Brain pericyte (primary cell): ENCODE measurements at regions not wholly inside any gene's neighbourhood (a gene's known extent, or its start where the extent isn't known, plus 50 kb on each side); places are given as distances from the start of the nearest gene placed in this dataset.
"Not testable (repeated sequence)": the region's sequence is repeated elsewhere in the genome, so short reads cannot be mapped to it uniquely, and the experiment has no call there.

Experiments
- DNase-seq: peaks from one replicate; pipeline ENCODE4 v3.0.0-alpha.2; 2012; ENCODE audit warnings: low read depth, low spot score

GRCh38 chr1:192905049-192905448 lies 96.2 kb downstream of the RGS2 start:
- no peak for DNase-seq

- no peak for DNase-seq
Observed at GRCh38 chr1:192906334-192906733, 97.5 kb downstream of the RGS2 start.

- DNase-seq, result no peak
Observed at GRCh38 chr1:192907545-192908243, 98.9 kb downstream of the RGS2 start.

GRCh38 chr1:192911896-192912656 lies 103.2 kb downstream of the RGS2 start:
- DNase-seq, result not testable (repeated sequence)

GRCh38 chr1:192913683-192914082 lies 104.8 kb downstream of the RGS2 start:
- DNase-seq, result no peak

- DNase-seq, result no peak
Observed at GRCh38 chr1:192914092-192914491, 105.3 kb downstream of the RGS2 start.

- no peak for DNase-seq
Observed at GRCh38 chr1:192914696-192915095, 105.9 kb downstream of the RGS2 start.

GRCh38 chr1:192916021-192916420 lies 107.2 kb downstream of the RGS2 start:
- no peak for DNase-seq

- no peak for DNase-seq
Observed at GRCh38 chr1:192918259-192918658, 109.4 kb downstream of the RGS2 start.

GRCh38 chr1:192920412-192920811 lies 111.6 kb downstream of the RGS2 start:
- no peak for DNase-seq

GRCh38 chr1:192925609-192926008 lies 116.8 kb downstream of the RGS2 start:
- no peak for DNase-seq

- no peak for DNase-seq
Observed at GRCh38 chr1:192926736-192927135, 117.9 kb downstream of the RGS2 start.

GRCh38 chr1:192927496-192927895 lies 118.7 kb downstream of the RGS2 start:
- no peak for DNase-seq

- DNase-seq, result no peak
Observed at GRCh38 chr1:192929597-192929996, 120.8 kb downstream of the RGS2 start.

- no peak for DNase-seq
Observed at GRCh38 chr1:192933744-192934143, 124.9 kb downstream of the RGS2 start.

GRCh38 chr1:192936313-192937018 lies 122.7 kb downstream of the UCHL5 start:
- no peak for DNase-seq

- DNase-seq, result no peak
Observed at GRCh38 chr1:192937128-192937527, 122.0 kb downstream of the UCHL5 start.

- DNase-seq, result no peak
Observed at GRCh38 chr1:192939440-192939839, 119.7 kb downstream of the UCHL5 start.

- DNase-seq, result no peak
Observed at GRCh38 chr1:192940658-192941057, 118.5 kb downstream of the UCHL5 start.

GRCh38 chr1:192941722-192942411 lies 117.3 kb downstream of the UCHL5 start:
- DNase-seq, result no peak

- no peak for DNase-seq
Observed at GRCh38 chr1:192943108-192943507, 116.1 kb downstream of the UCHL5 start.

- DNase-seq, result no peak
Observed at GRCh38 chr1:192943522-192943921, 115.6 kb downstream of the UCHL5 start.
